ENCODE measurements at regions not wholly inside any gene's neighbourhood (a gene's known extent, or its start where the extent isn't known, plus 50 kb on each side); places are given as distances from the start of the nearest gene placed in this dataset.

- Histone ChIP-seq H4K8ac (ENCODE audit: low read depth in 2 of 2, low read length in 2 of 2) (no peak overlapping the region), H2BK15ac (ENCODE audit: low read depth, low read length) (no peak overlapping the region), H3K4me1 (ENCODE audit: control insufficient read depth, insufficient read depth, low read length) (peaks cover 3% of the 10 kb centered on the region; the same call in 1 of the 2 replicates), H3K4me2 (ENCODE audit: low read depth, low read length) (no peak overlapping the region), H3K14ac (replicated peaks; ENCODE audit: low read depth, low read length) (no peak overlapping the region), H3K9me1 (ENCODE audit: insufficient read depth, low read length) (no peaks in the 10 kb centered on the region), H3K27me3 (ENCODE audit: control insufficient read depth, insufficient read depth, low read length) (peaks cover 20% of the 10 kb centered on the region), H2AK5ac (ENCODE audit: low read depth, low read length) (no peak overlapping the region), H3K56ac (ENCODE audit: extremely low read depth, insufficient read depth, low read length) (no peak overlapping the region), H3K18ac (ENCODE audit: low read depth, low read length) (no peak overlapping the region; the same call in 1 of the 2 replicates), H3K4ac (ENCODE audit: low read depth, low read length) (no peak overlapping the region), H4K91ac (ENCODE audit: insufficient read depth, low read depth, low read length) (no peak overlapping the region), H2AFZ (replicated peaks; ENCODE audit: low read length, poor library complexity) (no peak overlapping the region), H4K5ac (ENCODE audit: low read depth, low read length) (no peak overlapping the region; the same call in 1 of the 2 replicates), H3K79me1 (ENCODE audit: low read depth in 1 of 2, low read length in 2 of 2) (no peaks in the 10 kb centered on the region), H2BK20ac (ENCODE audit: low read depth, low read length) (no peak overlapping the region), H3K4me3 (ENCODE audit: insufficient read depth, low read depth, low read length) (no peak overlapping the region), H3K9ac (ENCODE audit: low read depth, low read length) (no peak overlapping the region), H4K20me1 (ENCODE audit: insufficient read depth, low read length) (no peaks in the 10 kb centered on the region), H2BK5ac (ENCODE audit: low read depth, low read length, poor library complexity, severe bottlenecking) (no peak overlapping the region), H3K9me3 (ENCODE audit: control insufficient read depth, insufficient read depth, low read length) (no peaks in the 10 kb centered on the region), H2BK120ac (ENCODE audit: low read depth, low read length) (no peak overlapping the region), H3K27ac (ENCODE audit: insufficient read depth, low read length) (no peak overlapping the region), H3K36me3 (ENCODE audit: control insufficient read depth, insufficient read depth, low read length) (no peaks in the 10 kb centered on the region), H3K23ac (ENCODE audit: low read depth, low read length) (no peak overlapping the region), H2AK9ac (replicated peaks; ENCODE audit: low read depth, low read length, poor library complexity) (no peak overlapping the region)
- ATAC-seq (ENCODE audit: low read depth) (no peak), DNase-seq (no peak)
- ChIA-PET CTCF (interaction anchor here (0.5 to 1.3 kb wide), 3 partner anchors 9 to 22 kb away, joined by 3 read pairs; no protein-coding TSS in a partner anchor), POLR2A (ENCODE audit: unreplicated experiment) (no interaction called here)
- BruUV-seq (replicated peaks), result no TSS peak
- dilution Hi-C loops (cut with HindIII; ENCODE audit: low sequenced_read_pairs, unreplicated experiment) (no loop called here), intact Hi-C loops (cut with micrococcal nuclease) (no loop called here), in situ Hi-C loops (cut with MboI; ENCODE audit: low sequenced_read_pairs) (no loop called here)
- WGBS, 2 experiments (ENCODE audit: extremely low coverage in 2 of 2, insufficient read length in 1 of 2), result 60% methylated on average over 1 of the region's 6 CpGs; no CpG with 5 or more reads in 1 of the 2 experiments
- no peak for TF ChIP-seq RCOR1 (IDR thresholded peaks at IDR 0.05; ENCODE audit: insufficient replicate concordance, low read length)
- no peak for TF ChIP-seq MAZ (IDR thresholded peaks at IDR 0.05; ENCODE audit: borderline replicate concordance, low read depth, low read length)
- TF ChIP-seq SMC3 (IDR thresholded peaks at IDR 0.05; ENCODE audit: low read depth, low read length), result no peak
- TF ChIP-seq RAD21 (IDR thresholded peaks at IDR 0.05; ENCODE audit: low read length), result no peak
- TF ChIP-seq USF2 (IDR thresholded peaks at IDR 0.05; ENCODE audit: low read depth, low read length), result no peak
- TF ChIP-seq NFE2L2 (IDR thresholded peaks at IDR 0.05; ENCODE audit: low read depth, low read length), result no peak
- TF ChIP-seq BHLHE40 (IDR thresholded peaks at IDR 0.05; ENCODE audit: low read depth, low read length), result no peak
- no peak for TF ChIP-seq ELK1 (IDR thresholded peaks at IDR 0.05; ENCODE audit: borderline replicate concordance, low read depth, low read length)
- no peak for TF ChIP-seq FOS (IDR thresholded peaks at IDR 0.05; ENCODE audit: low read depth, low read length)
- no peak for TF ChIP-seq CHD1 (IDR thresholded peaks at IDR 0.05; ENCODE audit: low read depth, low read length)
- TF ChIP-seq CTCF (conservative IDR thresholded peaks at IDR 0.05; ENCODE audit: low read depth, low read length), result no peak
- TF ChIP-seq CEBPB (IDR thresholded peaks at IDR 0.05; ENCODE audit: low read depth, low read length), result no peak
- no peak for TF ChIP-seq MXI1 (IDR thresholded peaks at IDR 0.05; ENCODE audit: borderline replicate concordance, low read depth, low read length)
- no peak for TF ChIP-seq MAFK (IDR thresholded peaks at IDR 0.05; ENCODE audit: low read depth, low read length)
- no peak for TF ChIP-seq POLR2A (IDR thresholded peaks at IDR 0.05; ENCODE audit: low read depth, low read length)
Observed at GRCh38 chr3:113086560-113087461, 96.0 kb downstream of the GTPBP8 start.

All from IMR-90 (cell line).